Astrocyte of the cerebellum (primary cell): ENCODE measurements at regions not wholly inside any gene's neighbourhood (a gene's known extent, or its start where the extent isn't known, plus 50 kb on each side); places are given as distances from the start of the nearest gene placed in this dataset.

ENCODE experiments used
- DNase-seq: peaks from one replicate; pipeline ENCODE4 v3.0.0-alpha.2; 2011; ENCODE audit warnings: low read depth
- H3K4me3 ChIP-seq: 2 replicates; pipeline ENCODE4 v1.5.1; 2011; ENCODE audit warnings: mild to moderate bottlenecking, low read depth, low read length, moderate library complexity
- CTCF ChIP-seq: IDR thresholded peaks from 2 replicates; pipeline ENCODE4 v1.5.1; 2012; ENCODE audit warnings: low read length, low read depth, moderate library complexity, mild to moderate bottlenecking; ENCODE audit errors: missing control alignments
- in situ Hi-C: cut with HindIII; loops from 2 replicates; pipeline ENCODE4 v1.10.0; 2017; ENCODE audit warnings: low sequenced_read_pairs

GRCh38 chr9:90288275-90288639 is 354.4 kb downstream of the DIRAS2 start:
- TF ChIP-seq CTCF = no peak
- DNase-seq = no peak
- in situ Hi-C loops = no loop called here
- H3K4me3 ChIP-seq = no peak overlapping the region

DNA sequence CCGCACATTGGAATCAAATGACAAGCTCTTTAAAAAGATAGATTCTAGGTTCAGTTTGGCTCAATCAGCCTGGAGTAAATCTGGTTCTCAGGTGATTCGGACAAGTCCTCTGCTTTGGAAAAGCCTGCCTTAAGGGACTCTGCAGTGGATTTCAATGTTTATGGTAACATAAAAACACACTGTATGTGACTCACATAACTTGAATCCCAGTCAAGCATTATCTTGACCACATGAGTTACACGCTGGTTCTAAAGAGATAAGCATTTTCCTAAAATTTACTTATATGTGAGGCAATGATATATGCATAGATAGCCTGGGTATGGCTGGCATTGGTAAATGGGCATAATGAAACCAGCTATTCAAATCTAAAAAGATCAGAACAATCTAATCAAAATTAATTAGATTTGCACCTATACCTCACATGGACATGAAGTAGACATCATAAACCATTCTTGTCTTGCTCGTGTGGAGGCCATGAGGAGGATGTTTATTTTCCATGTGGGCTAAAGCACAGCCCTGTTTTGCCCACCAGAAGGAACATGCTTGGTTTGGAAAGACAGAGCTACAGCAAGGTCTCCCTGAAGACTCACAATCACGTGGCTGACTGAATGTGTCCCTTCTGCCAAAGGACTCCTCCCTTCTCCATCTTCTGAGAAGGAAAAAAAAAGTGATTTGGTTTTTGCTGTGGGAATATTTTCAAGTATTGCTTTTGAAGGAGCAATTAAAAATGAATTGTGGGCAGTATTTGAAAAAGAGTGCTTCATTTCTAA is 351.7 kb downstream of the DIRAS2 start:
- TF ChIP-seq CTCF = no peak
- in situ Hi-C loops = no loop called here
- peak; percentile 27 for DNase-seq
- H3K4me3 ChIP-seq = no peak overlapping the region

DNA sequence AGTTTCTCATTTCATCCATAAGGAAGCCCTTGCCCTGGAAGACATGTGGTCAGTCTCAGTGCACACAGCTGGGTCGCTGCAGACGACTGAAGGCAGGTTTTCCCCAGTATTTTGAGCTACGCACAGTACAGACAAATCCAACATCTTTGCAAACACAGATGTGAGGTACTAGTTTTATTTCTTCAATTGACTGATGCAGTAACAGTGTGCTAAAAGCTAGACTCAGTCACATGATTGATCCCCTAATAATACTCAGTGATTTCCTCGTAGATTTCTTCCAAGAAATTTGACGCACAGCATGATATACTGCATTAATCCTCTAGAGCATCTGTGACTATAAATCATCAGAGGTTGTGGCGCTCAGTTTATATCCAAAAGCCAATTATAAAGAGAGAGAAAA is 346.1 kb downstream of the DIRAS2 start:
- no peak overlapping the region for H3K4me3 ChIP-seq
- no peak for DNase-seq
- TF ChIP-seq CTCF = no peak
- in situ Hi-C loops = no loop called here

GRCh38 chr9:90299968-90300367 is 342.7 kb downstream of the DIRAS2 start:
- in situ Hi-C loops = no loop called here
- DNase-seq = no peak
- no peak for TF ChIP-seq CTCF
- no peak overlapping the region for H3K4me3 ChIP-seq

- no peak overlapping the region for H3K4me3 ChIP-seq
- DNase-seq = no peak
- in situ Hi-C loops = no loop called here
- TF ChIP-seq CTCF = no peak
Measured at GRCh38 chr9:90300611-90301276, 341.9 kb downstream of the DIRAS2 start.

DNA sequence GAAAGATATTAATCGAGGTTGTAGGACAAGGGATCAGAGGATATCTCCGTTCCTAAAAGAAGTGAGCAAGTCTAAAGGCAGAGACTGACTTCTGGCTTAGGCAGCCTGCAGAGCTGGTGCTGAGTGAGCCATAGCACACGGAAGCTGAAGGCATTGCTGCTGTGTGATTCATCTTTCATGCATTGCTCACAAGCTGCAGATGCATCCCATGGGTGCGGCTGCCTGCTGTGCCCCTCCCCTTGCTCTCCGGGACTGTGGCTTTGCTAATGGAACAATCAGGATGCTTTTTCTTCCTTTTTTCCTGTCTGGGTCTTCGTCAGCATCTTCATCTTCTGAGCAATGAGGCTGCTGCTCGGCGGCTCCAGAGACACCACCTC is 341.4 kb downstream of the DIRAS2 start:
- in situ Hi-C loops = no loop called here
- peak; percentile 60 for DNase-seq
- H3K4me3 ChIP-seq = no peak overlapping the region
- peak; percentile 20 for TF ChIP-seq CTCF
